ENCODE measurements at regions not wholly inside any gene's neighbourhood (a gene's known extent, or its start where the extent isn't known, plus 50 kb on each side); places are given as distances from the start of the nearest gene placed in this dataset.

- H3K27me3 ChIP-seq (ENCODE audit: insufficient read depth, low read length) = no peaks in the 10 kb centered on the region
- no peak overlapping the region for H2BK12ac ChIP-seq (ENCODE audit: low read length)
- no peak overlapping the region for H4K8ac ChIP-seq (ENCODE audit: low read depth, low read length)
- H3K4ac ChIP-seq (ENCODE audit: low read depth, low read length) = no peak overlapping the region
- no peak overlapping the region for H3K14ac ChIP-seq (ENCODE audit: low read length)
- no peak overlapping the region for H2BK5ac ChIP-seq (ENCODE audit: low read depth, low read length, poor library complexity)
- DNase-seq = no peak
- no peaks in the 10 kb centered on the region for H3K36me3 ChIP-seq (ENCODE audit: control insufficient read depth in 1 of 2, insufficient read depth in 2 of 2, low read length in 2 of 2)
- no peaks in the 10 kb centered on the region for H3K9me3 ChIP-seq (ENCODE audit: insufficient read depth, low read depth, low read length)
- no peak overlapping the region for H3K9ac ChIP-seq (ENCODE audit: low read length)
- no peak overlapping the region for H2BK120ac ChIP-seq (ENCODE audit: insufficient read depth, low read length, poor library complexity)
- H4K12ac ChIP-seq (ENCODE audit: low read depth, low read length) = no peak overlapping the region
- H3K27ac ChIP-seq (ENCODE audit: low read depth, low read length) = no peak overlapping the region
- H3K79me1 ChIP-seq (ENCODE audit: low read length) = no peaks in the 10 kb centered on the region
- no peak overlapping the region for H3K4me2 ChIP-seq (ENCODE audit: low read length)
- no peaks in the 10 kb centered on the region for H3K79me2 ChIP-seq (ENCODE audit: control insufficient read depth, insufficient read depth, low read length, poor library complexity)
- no peak overlapping the region for H4K91ac ChIP-seq (ENCODE audit: low read depth, low read length)
- H2AFZ ChIP-seq (ENCODE audit: insufficient read depth, low read length, poor library complexity) = no peak overlapping the region
- H3K18ac ChIP-seq (ENCODE audit: low read length) = no peak overlapping the region
- whole genome bisulfite sequencing (ENCODE audit: extremely low coverage, insufficient coverage, insufficient read length) = no CpG with 5 or more reads among the region's 2 CpGs
- H2AK5ac ChIP-seq (ENCODE audit: low read length) = no peak overlapping the region
- no peak overlapping the region for H3K23ac ChIP-seq (ENCODE audit: low read length)
- H3K4me1 ChIP-seq (ENCODE audit: control insufficient read depth in 1 of 2, insufficient read depth in 2 of 2, low read length in 2 of 2) = no peaks in the 10 kb centered on the region
- no peak overlapping the region for H3K4me3 ChIP-seq (ENCODE audit: low read depth, low read length)
Observed at GRCh38 chr3:73917643-73918042, 292.9 kb upstream of the PDZRN3 start.

GRCh38 chr3:73915886-73916285, 291.1 kb upstream of the PDZRN3 start:
- no peak overlapping the region for H3K4ac ChIP-seq (ENCODE audit: low read depth, low read length)
- H3K9me3 ChIP-seq (ENCODE audit: insufficient read depth, low read depth, low read length) = no peaks in the 10 kb centered on the region
- no peak overlapping the region for H3K14ac ChIP-seq (ENCODE audit: low read length)
- H2AFZ ChIP-seq (ENCODE audit: insufficient read depth, low read length, poor library complexity) = no peak overlapping the region
- H4K91ac ChIP-seq (ENCODE audit: low read depth, low read length) = no peak overlapping the region
- DNase-seq = no peak
- H3K79me2 ChIP-seq (ENCODE audit: control insufficient read depth, insufficient read depth, low read length, poor library complexity) = no peaks in the 10 kb centered on the region
- no peaks in the 10 kb centered on the region for H3K36me3 ChIP-seq (ENCODE audit: control insufficient read depth in 1 of 2, insufficient read depth in 2 of 2, low read length in 2 of 2)
- no peaks in the 10 kb centered on the region for H3K27me3 ChIP-seq (ENCODE audit: insufficient read depth, low read length)
- H2BK120ac ChIP-seq (ENCODE audit: insufficient read depth, low read length, poor library complexity) = no peak overlapping the region
- H2BK12ac ChIP-seq (ENCODE audit: low read length) = no peak overlapping the region
- no peak overlapping the region for H4K8ac ChIP-seq (ENCODE audit: low read depth, low read length)
- H4K12ac ChIP-seq (ENCODE audit: low read depth, low read length) = no peak overlapping the region
- no peak overlapping the region for H3K4me2 ChIP-seq (ENCODE audit: low read length)
- no peak overlapping the region for H2AK5ac ChIP-seq (ENCODE audit: low read length)
- H3K9ac ChIP-seq (ENCODE audit: low read length) = no peak overlapping the region
- no CpG with 5 or more reads among the region's 2 CpGs for WGBS (ENCODE audit: extremely low coverage, insufficient coverage, insufficient read length)
- H3K79me1 ChIP-seq (ENCODE audit: low read length) = no peaks in the 10 kb centered on the region
- H3K4me3 ChIP-seq (ENCODE audit: low read depth, low read length) = no peak overlapping the region
- no peak overlapping the region for H3K27ac ChIP-seq (ENCODE audit: low read depth, low read length)
- no peak overlapping the region for H3K18ac ChIP-seq (ENCODE audit: low read length)
- H3K23ac ChIP-seq (ENCODE audit: low read length) = no peak overlapping the region
- no peaks in the 10 kb centered on the region for H3K4me1 ChIP-seq (ENCODE audit: control insufficient read depth in 1 of 2, insufficient read depth in 2 of 2, low read length in 2 of 2)
- no peak overlapping the region for H2BK5ac ChIP-seq (ENCODE audit: low read depth, low read length, poor library complexity)

- Histone ChIP-seq H3K4me3 (ENCODE audit: low read depth, low read length) (no peak overlapping the region), H3K18ac (ENCODE audit: low read length) (no peak overlapping the region), H2AK5ac (ENCODE audit: low read length) (no peak overlapping the region), H3K9ac (ENCODE audit: low read length) (no peak overlapping the region), H4K91ac (ENCODE audit: low read depth, low read length) (no peak overlapping the region), H3K27ac (ENCODE audit: low read depth, low read length) (no peak overlapping the region), H3K9me3 (ENCODE audit: insufficient read depth, low read depth, low read length) (no peaks in the 10 kb centered on the region), H3K79me2 (ENCODE audit: control insufficient read depth, insufficient read depth, low read length, poor library complexity) (no peaks in the 10 kb centered on the region), H4K12ac (ENCODE audit: low read depth, low read length) (no peak overlapping the region), H3K23ac (ENCODE audit: low read length) (no peak overlapping the region), H3K14ac (ENCODE audit: low read length) (no peak overlapping the region), H2AFZ (ENCODE audit: insufficient read depth, low read length, poor library complexity) (no peak overlapping the region), H3K27me3 (ENCODE audit: insufficient read depth, low read length) (no peaks in the 10 kb centered on the region), H3K4me1 (ENCODE audit: control insufficient read depth in 1 of 2, insufficient read depth in 2 of 2, low read length in 2 of 2) (no peaks in the 10 kb centered on the region), H3K36me3 (ENCODE audit: control insufficient read depth in 1 of 2, insufficient read depth in 2 of 2, low read length in 2 of 2) (no peaks in the 10 kb centered on the region), H3K79me1 (ENCODE audit: low read length) (no peaks in the 10 kb centered on the region), H4K8ac (ENCODE audit: low read depth, low read length) (no peak overlapping the region), H2BK5ac (ENCODE audit: low read depth, low read length, poor library complexity) (no peak overlapping the region), H2BK12ac (ENCODE audit: low read length) (no peak overlapping the region), H3K4me2 (ENCODE audit: low read length) (no peak overlapping the region), H3K4ac (ENCODE audit: low read depth, low read length) (no peak overlapping the region), H2BK120ac (ENCODE audit: insufficient read depth, low read length, poor library complexity) (no peak overlapping the region)
- WGBS (ENCODE audit: extremely low coverage, insufficient coverage, insufficient read length) = no CpG with 5 or more reads among the region's 3 CpGs
- no peak for DNase-seq
Observed at GRCh38 chr3:73908218-73908617, 283.5 kb upstream of the PDZRN3 start.

- Histone ChIP-seq H2AK5ac (ENCODE audit: low read length) (no peak overlapping the region), H3K23ac (ENCODE audit: low read length) (no peak overlapping the region), H3K4me1 (ENCODE audit: control insufficient read depth in 1 of 2, insufficient read depth in 2 of 2, low read length in 2 of 2) (no peaks in the 10 kb centered on the region), H3K36me3 (ENCODE audit: control insufficient read depth in 1 of 2, insufficient read depth in 2 of 2, low read length in 2 of 2) (no peaks in the 10 kb centered on the region), H3K4ac (ENCODE audit: low read depth, low read length) (no peak overlapping the region), H3K79me2 (ENCODE audit: control insufficient read depth, insufficient read depth, low read length, poor library complexity) (no peaks in the 10 kb centered on the region), H2BK12ac (ENCODE audit: low read length) (no peak overlapping the region), H3K9me3 (ENCODE audit: insufficient read depth, low read depth, low read length) (no peaks in the 10 kb centered on the region), H4K8ac (ENCODE audit: low read depth, low read length) (no peak overlapping the region), H3K27ac (ENCODE audit: low read depth, low read length) (no peak overlapping the region), H3K9ac (ENCODE audit: low read length) (no peak overlapping the region), H3K18ac (ENCODE audit: low read length) (no peak overlapping the region), H3K27me3 (ENCODE audit: insufficient read depth, low read length) (no peaks in the 10 kb centered on the region), H3K79me1 (ENCODE audit: low read length) (no peaks in the 10 kb centered on the region), H2AFZ (ENCODE audit: insufficient read depth, low read length, poor library complexity) (no peak overlapping the region), H3K4me3 (ENCODE audit: low read depth, low read length) (no peak overlapping the region), H4K12ac (ENCODE audit: low read depth, low read length) (no peak overlapping the region), H4K91ac (ENCODE audit: low read depth, low read length) (no peak overlapping the region), H2BK5ac (ENCODE audit: low read depth, low read length, poor library complexity) (no peak overlapping the region), H3K14ac (ENCODE audit: low read length) (no peak overlapping the region), H2BK120ac (ENCODE audit: insufficient read depth, low read length, poor library complexity) (no peak overlapping the region), H3K4me2 (ENCODE audit: low read length) (no peak overlapping the region)
- DNase-seq = no peak
- whole genome bisulfite sequencing (ENCODE audit: extremely low coverage, insufficient coverage, insufficient read length) = no CpG with 5 or more reads among the region's 2 CpGs
Observed at GRCh38 chr3:73901686-73902085, 276.9 kb upstream of the PDZRN3 start.

Measured in trophoblast cell (in vitro differentiated cells and primary cell).